Suprapubic skin (tissue), 4 donors: ENCODE measurements at regions not wholly inside any gene's neighbourhood (a gene's known extent, or its start where the extent isn't known, plus 50 kb on each side); places are given as distances from the start of the nearest gene placed in this dataset.

Experiments
- DNase-seq, 2 donors: peaks; one replicate each; pipeline ENCODE4 v3.0.0-alpha.2; 2019; ENCODE audit warnings: low spot score in 2 of 2
- H3K27ac ChIP-seq: fragments of 200-600 bp; sonication (generic); one replicate; pipeline ENCODE4 v1.5.1; 2019
- H3K27me3 ChIP-seq: fragments of 200-600 bp; sonication (generic); one replicate; pipeline ENCODE4 v1.5.1; 2019
- H3K36me3 ChIP-seq: fragments of 200-600 bp; sonication (generic); one replicate; pipeline ENCODE4 v1.5.1; 2019
- H3K4me1 ChIP-seq: fragments of 200-600 bp; sonication (generic); one replicate; pipeline ENCODE4 v1.5.1; 2019
- H3K4me3 ChIP-seq: fragments of 200-600 bp; sonication (generic); one replicate; pipeline ENCODE4 v1.5.1; 2019; ENCODE audit warnings: mild to moderate bottlenecking
- H3K9me3 ChIP-seq: fragments of 200-600 bp; sonication (generic); one replicate; pipeline ENCODE4 v1.5.1; 2019
- EP300 ChIP-seq: sonication (generic); formaldehyde crosslinking; IDR thresholded peaks from one replicate; pipeline ENCODE4 v1.6.1; 2017; ENCODE audit warnings: antibody characterized with exemption
- POLR2A ChIP-seq, 2 donors: fragments of 450-650 bp; IDR thresholded peaks; one replicate each; pipeline ENCODE4 v1.6.1; 2017; ENCODE audit warnings: antibody characterized with exemption in 2 of 2, mild to moderate bottlenecking in 2 of 2, moderate library complexity in 2 of 2
- POLR2AphosphoS5 ChIP-seq, 3 donors: sonication (generic); formaldehyde crosslinking; IDR thresholded peaks; one replicate each; pipeline ENCODE4 v1.6.1; 2017; ENCODE audit warnings: antibody characterized with exemption in 3 of 3
- WGBS: methylation state at CpG from one replicate; pipeline ENCODE4 v1.1.5; 2018; 5-methylcytosine and 5-hydroxymethylcytosine counted together
- TF ChIP-seq, protein P1 (sequence below), 2 donors: fragments of 200-600 bp in 1 of 2; fragments of 450-650 bp in 1 of 2; sonication (generic) in 1 of 2; IDR thresholded peaks; one replicate each; pipeline ENCODE4 v1.5.1; 2016 to 2019; ENCODE audit warnings: antibody characterized with exemption in 2 of 2, mild to moderate bottlenecking in 1 of 2, moderate library complexity in 1 of 2

DNA sequence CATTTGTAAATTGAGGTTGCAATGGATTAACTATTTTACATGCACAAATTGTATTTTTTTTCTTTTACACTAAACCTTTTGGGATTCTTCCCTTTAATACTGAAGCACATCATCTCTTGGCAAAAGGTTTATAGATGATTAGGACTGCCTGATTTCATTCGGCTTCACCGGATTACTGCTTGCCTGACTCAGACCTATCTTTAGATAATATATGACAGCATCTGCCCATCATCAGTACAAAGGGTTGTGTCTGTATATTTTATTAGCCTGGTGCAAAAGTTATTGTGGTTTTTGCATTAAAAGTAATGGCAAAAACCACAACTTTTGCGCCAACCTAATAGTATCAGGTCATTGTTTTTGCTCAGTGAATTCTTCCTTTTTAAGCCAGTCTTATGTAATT, 316.2 kb upstream of the HTR2A start:
- Histone ChIP-seq H3K9me3 (no peaks in the 10 kb centered on the region), H3K36me3 (no peaks in the 10 kb centered on the region), H3K27ac (no peak overlapping the region), H3K27me3 (no peaks in the 10 kb centered on the region), H3K4me3 (no peak overlapping the region), H3K4me1 (no peaks in the 10 kb centered on the region)
- no peak for TF ChIP-seq EP300
- no peak for TF ChIP-seq POLR2AphosphoS5 (IDR thresholded peaks at IDR 0.05)
- TF ChIP-seq POLR2A (IDR thresholded peaks at IDR 0.05) = no peak
- TF ChIP-seq, protein P1, sequence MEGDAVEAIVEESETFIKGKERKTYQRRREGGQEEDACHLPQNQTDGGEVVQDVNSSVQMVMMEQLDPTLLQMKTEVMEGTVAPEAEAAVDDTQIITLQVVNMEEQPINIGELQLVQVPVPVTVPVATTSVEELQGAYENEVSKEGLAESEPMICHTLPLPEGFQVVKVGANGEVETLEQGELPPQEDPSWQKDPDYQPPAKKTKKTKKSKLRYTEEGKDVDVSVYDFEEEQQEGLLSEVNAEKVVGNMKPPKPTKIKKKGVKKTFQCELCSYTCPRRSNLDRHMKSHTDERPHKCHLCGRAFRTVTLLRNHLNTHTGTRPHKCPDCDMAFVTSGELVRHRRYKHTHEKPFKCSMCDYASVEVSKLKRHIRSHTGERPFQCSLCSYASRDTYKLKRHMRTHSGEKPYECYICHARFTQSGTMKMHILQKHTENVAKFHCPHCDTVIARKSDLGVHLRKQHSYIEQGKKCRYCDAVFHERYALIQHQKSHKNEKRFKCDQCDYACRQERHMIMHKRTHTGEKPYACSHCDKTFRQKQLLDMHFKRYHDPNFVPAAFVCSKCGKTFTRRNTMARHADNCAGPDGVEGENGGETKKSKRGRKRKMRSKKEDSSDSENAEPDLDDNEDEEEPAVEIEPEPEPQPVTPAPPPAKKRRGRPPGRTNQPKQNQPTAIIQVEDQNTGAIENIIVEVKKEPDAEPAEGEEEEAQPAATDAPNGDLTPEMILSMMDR (IDR thresholded peaks at IDR 0.05) = no peak
- 75% methylated on average over 3 of the region's 3 CpGs for WGBS
- DNase-seq = no peak

- H3K4me3 ChIP-seq = no peak overlapping the region
- H3K36me3 ChIP-seq = no peaks in the 10 kb centered on the region
- 42% methylated on average over 5 of the region's 5 CpGs for WGBS
- no peak overlapping the region for H3K27ac ChIP-seq
- DNase-seq = no peak
- no peaks in the 10 kb centered on the region for H3K9me3 ChIP-seq
- H3K27me3 ChIP-seq = no peaks in the 10 kb centered on the region
- TF ChIP-seq POLR2A (IDR thresholded peaks at IDR 0.05) (no peak), POLR2AphosphoS5 (IDR thresholded peaks at IDR 0.05) (no peak), EP300 (no peak)
- TF ChIP-seq, protein P1 (IDR thresholded peaks at IDR 0.05) = no peak
- H3K4me1 ChIP-seq = no peaks in the 10 kb centered on the region
Observed at GRCh38 chr13:47211106-47211505, 314.3 kb upstream of the HTR2A start.

DNA sequence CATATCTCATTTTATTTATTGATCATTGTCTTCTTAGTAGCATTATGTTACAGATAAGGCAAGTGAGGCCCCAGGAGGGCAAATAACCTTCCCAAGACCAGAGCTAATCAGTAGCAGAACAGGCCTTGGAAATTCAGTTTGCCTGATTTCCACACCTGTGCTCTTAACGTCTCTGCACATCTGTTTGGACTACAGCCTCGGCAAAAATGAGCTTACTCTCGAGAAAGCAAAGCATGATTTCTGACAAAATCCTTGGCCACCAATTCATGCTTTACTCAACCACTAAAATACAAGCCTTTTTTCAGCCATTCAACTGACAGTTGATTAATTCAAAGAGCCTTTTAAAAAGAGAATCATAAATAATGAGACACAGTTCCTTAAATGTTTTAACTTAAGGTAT, 309.3 kb upstream of the HTR2A start:
- Histone ChIP-seq H3K36me3 (no peaks in the 10 kb centered on the region), H3K4me1 (no peaks in the 10 kb centered on the region), H3K27ac (no peak overlapping the region), H3K4me3 (no peak overlapping the region), H3K9me3 (no peaks in the 10 kb centered on the region), H3K27me3 (no peaks in the 10 kb centered on the region)
- WGBS = 36% methylated on average over 3 of the region's 3 CpGs
- TF ChIP-seq, protein P1 (IDR thresholded peaks at IDR 0.05) = no peak
- no peak for TF ChIP-seq POLR2AphosphoS5 (IDR thresholded peaks at IDR 0.05)
- no peak for DNase-seq

DNA sequence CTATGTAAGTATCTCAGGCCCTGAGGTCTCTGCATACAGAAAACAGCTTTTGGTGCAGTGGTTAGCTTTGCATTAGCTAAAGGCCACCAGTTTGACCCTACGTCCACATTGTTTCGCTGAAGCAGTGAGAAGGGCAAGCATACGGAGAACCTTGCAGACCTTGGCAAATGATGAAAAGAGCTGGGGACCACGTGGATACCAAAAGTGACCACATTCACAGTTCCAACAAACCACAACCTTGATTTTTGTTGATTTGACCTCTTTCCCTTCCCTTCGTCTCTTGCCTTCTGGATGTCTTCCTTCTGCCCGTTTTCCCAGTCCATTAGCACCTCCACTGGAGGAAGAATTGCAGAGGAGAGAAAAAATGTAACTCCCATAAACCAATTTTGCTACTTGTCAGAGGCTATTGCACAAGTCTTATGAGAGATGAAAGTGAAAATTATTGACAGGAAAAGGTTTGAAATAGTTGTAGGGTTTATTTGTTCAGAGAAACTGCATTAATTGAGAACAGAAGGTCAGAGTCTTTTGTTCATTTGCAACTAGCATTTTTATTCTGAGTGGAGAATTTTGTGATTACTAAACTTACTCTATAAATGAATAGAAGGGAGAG, 293.9 kb upstream of the HTR2A start:
- H3K9me3 ChIP-seq = no peaks in the 10 kb centered on the region
- WGBS = 71% methylated on average over 6 of the region's 6 CpGs
- no peak overlapping the region for H3K4me3 ChIP-seq
- no peak overlapping the region for H3K27ac ChIP-seq
- DNase-seq = no peak
- no peaks in the 10 kb centered on the region for H3K27me3 ChIP-seq
- no peaks in the 10 kb centered on the region for H3K4me1 ChIP-seq
- TF ChIP-seq POLR2AphosphoS5 (IDR thresholded peaks at IDR 0.05) (no peak), EP300 (no peak), POLR2A (IDR thresholded peaks at IDR 0.05) (no peak)
- TF ChIP-seq, protein P1 (IDR thresholded peaks at IDR 0.05) = no peak
- no peaks in the 10 kb centered on the region for H3K36me3 ChIP-seq

DNA sequence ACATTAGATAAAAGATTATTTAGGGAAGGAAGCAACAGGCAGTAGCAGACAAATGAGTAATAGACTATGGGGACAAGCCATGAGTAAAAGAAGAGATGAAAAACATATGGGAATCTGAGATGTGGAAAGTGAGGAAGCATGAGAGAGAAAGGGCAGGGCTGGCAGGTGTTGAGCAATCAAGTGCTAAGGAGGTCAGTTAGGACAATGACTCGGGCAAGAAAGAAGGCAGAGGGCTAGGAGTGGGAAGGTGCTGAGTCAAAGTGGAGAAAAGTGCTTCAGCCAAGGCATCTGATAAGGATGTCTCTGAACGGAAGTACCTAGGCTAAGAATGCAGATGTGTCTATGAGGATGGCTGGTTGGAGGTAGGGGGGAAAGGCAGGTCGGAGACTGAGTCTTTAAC, 291.9 kb upstream of the HTR2A start:
- Histone ChIP-seq H3K27ac (no peak overlapping the region), H3K9me3 (no peaks in the 10 kb centered on the region), H3K36me3 (no peaks in the 10 kb centered on the region), H3K27me3 (no peaks in the 10 kb centered on the region), H3K4me1 (no peaks in the 10 kb centered on the region), H3K4me3 (no peak overlapping the region)
- DNase-seq = no peak
- no peak for TF ChIP-seq POLR2AphosphoS5 (IDR thresholded peaks at IDR 0.05)
- TF ChIP-seq EP300 = no peak
- 72% methylated on average over 3 of the region's 3 CpGs for WGBS

DNA sequence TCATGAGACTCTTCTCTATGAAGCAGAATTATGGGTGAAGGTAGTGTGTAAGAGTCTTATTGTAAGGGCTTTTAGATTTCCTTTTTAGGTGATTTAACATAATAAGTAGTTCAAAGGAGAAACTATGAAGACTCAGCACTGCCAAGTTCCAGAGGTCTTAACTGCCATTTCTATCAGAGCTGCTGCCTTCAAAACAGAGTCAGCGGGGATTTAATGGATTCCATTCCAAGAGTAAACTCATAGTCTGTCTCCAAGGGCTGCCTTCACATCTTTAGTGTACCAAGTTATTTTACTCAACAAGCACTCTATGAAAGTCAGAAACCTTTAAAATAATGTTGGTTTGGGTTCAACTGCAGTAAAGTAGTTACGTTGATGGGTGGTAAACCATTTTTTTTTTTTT, 289.6 kb upstream of the HTR2A start:
- no peak for DNase-seq
- no peak overlapping the region for H3K4me3 ChIP-seq
- TF ChIP-seq, protein P1 (IDR thresholded peaks at IDR 0.05) = no peak
- TF ChIP-seq POLR2AphosphoS5 (IDR thresholded peaks at IDR 0.05) (no peak), POLR2A (IDR thresholded peaks at IDR 0.05) (no peak), EP300 (no peak)
- H3K4me1 ChIP-seq = no peaks in the 10 kb centered on the region
- no peak overlapping the region for H3K27ac ChIP-seq
- no peaks in the 10 kb centered on the region for H3K9me3 ChIP-seq
- H3K36me3 ChIP-seq = no peaks in the 10 kb centered on the region
- WGBS = 98% methylated on average over 2 of the region's 2 CpGs
- no peaks in the 10 kb centered on the region for H3K27me3 ChIP-seq
